ENCODE measurements at regions not wholly inside any gene's neighbourhood (a gene's known extent, or its start where the extent isn't known, plus 50 kb on each side); places are given as distances from the start of the nearest gene placed in this dataset.

DNA sequence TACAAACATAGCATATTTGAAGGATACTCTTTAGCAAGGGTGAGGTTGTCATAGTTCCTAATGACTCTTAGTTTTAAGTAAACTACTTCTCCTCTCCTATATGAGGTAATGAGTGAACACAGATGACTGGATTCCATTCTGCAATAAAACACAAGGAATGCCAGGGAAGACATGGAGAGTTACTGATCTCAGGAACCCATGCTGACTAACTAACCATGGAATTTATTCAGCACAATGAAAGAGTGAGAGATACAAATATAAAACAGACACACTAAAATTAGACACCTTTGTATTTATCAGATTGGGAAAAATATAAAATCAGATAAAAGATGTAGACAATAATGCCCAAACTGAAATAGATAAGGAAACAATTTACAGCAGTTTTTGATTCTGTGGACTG lies 1525.9 kb upstream of the SLC10A2 start:
- no peak overlapping the region for H2AFZ ChIP-seq
- H3K79me2 ChIP-seq (ENCODE audit: insufficient read depth), result no peaks in the 10 kb centered on the region
- H3K9me2 ChIP-seq (ENCODE audit: insufficient read depth), result no peaks in the 10 kb centered on the region
- TF ChIP-seq EZH2phosphoT487 (IDR thresholded peaks at IDR 0.05; ENCODE audit: insufficient read depth, low read depth) (no peak), EZH2 (IDR thresholded peaks at IDR 0.05; ENCODE audit: insufficient read depth, poor library complexity, severe bottlenecking) (no peak)
- no peaks in the 10 kb centered on the region for H3K9me3 ChIP-seq (ENCODE audit: low read depth)
- H3F3A ChIP-seq (ENCODE audit: insufficient read depth), result no peaks in the 10 kb centered on the region
- in situ Hi-C loops (cut with MboI), result no loop called here
- no peaks in the 10 kb centered on the region for H3K36me3 ChIP-seq (ENCODE audit: low read depth)
- no peak overlapping the region for H3K9ac ChIP-seq
- no peaks in the 10 kb centered on the region for H4K20me1 ChIP-seq (ENCODE audit: insufficient read depth)
- H3K4me2 ChIP-seq (ENCODE audit: unreplicated experiment), result no peak overlapping the region
- H3K4me3 ChIP-seq, result no peak overlapping the region
- no peaks in the 10 kb centered on the region for H3K27me3 ChIP-seq (replicated peaks; ENCODE audit: insufficient read depth)
- no peaks in the 10 kb centered on the region for H3K4me1 ChIP-seq (ENCODE audit: insufficient read depth)
- DNase-seq, result no peak
- no peak overlapping the region for H3K27ac ChIP-seq

DNA sequence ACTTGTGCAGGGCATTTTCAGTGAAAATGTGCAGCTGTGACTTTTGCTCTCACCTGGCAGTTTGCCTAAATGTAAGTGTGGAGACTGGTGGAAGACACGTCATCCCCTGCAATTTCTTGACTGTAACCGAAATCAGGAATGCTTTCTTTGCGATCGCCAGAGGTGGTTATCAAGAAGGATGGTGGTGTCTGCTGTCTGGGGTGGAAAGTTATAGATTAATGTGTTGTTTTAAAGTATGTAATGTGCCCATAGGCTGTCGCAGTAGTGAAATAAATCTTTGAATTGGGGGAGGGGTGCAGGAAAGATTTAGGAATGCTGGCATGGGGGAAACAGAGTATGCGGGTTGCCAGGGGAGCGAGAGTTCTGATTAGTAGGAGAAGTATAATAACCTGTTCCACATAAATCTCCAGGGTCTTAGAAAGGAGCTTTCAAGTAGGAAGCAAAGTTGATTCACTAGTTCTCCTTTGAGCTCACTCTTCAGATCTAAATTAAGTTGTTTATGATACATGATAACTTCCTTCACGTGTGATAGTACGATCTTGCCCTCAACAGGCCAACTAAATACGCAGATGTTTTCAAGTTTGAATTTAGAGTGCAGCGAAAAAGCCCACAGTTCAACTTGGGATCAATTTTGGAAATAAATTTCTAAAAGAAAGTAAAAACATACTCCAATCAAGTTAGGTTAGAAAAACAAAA lies 1520.0 kb upstream of the SLC10A2 start:
- no peak overlapping the region for H3K27ac ChIP-seq
- DNase-seq, result no peak
- TF ChIP-seq EZH2phosphoT487 (IDR thresholded peaks at IDR 0.05; ENCODE audit: insufficient read depth, low read depth), result no peak
- TF ChIP-seq EZH2 (IDR thresholded peaks at IDR 0.05; ENCODE audit: insufficient read depth, poor library complexity, severe bottlenecking), result no peak
- in situ Hi-C loops (cut with MboI), result no loop called here
- WGBS, 2 experiments (ENCODE audit: low coverage in 1 of 2, low lambda C conversion rate in 2 of 2, missing lambda C conversion rate in 2 of 2), result 41 to 53% methylated on average over 11 of the region's 11 CpGs
- H3K9me3 ChIP-seq (ENCODE audit: low read depth), result no peaks in the 10 kb centered on the region
- no peaks in the 10 kb centered on the region for H3F3A ChIP-seq (ENCODE audit: insufficient read depth)
- H3K27me3 ChIP-seq (replicated peaks; ENCODE audit: insufficient read depth), result no peaks in the 10 kb centered on the region
- no peak overlapping the region for H3K4me3 ChIP-seq
- no peaks in the 10 kb centered on the region for H3K9me2 ChIP-seq (ENCODE audit: insufficient read depth)
- no peak overlapping the region for H3K9ac ChIP-seq
- no peaks in the 10 kb centered on the region for H4K20me1 ChIP-seq (ENCODE audit: insufficient read depth)
- H3K79me2 ChIP-seq (ENCODE audit: insufficient read depth), result no peaks in the 10 kb centered on the region
- H3K36me3 ChIP-seq (ENCODE audit: low read depth), result no peaks in the 10 kb centered on the region
- no peak overlapping the region for H2AFZ ChIP-seq
- no peak overlapping the region for H3K4me2 ChIP-seq (ENCODE audit: unreplicated experiment)
- H3K4me1 ChIP-seq (ENCODE audit: insufficient read depth), result no peaks in the 10 kb centered on the region

DNA sequence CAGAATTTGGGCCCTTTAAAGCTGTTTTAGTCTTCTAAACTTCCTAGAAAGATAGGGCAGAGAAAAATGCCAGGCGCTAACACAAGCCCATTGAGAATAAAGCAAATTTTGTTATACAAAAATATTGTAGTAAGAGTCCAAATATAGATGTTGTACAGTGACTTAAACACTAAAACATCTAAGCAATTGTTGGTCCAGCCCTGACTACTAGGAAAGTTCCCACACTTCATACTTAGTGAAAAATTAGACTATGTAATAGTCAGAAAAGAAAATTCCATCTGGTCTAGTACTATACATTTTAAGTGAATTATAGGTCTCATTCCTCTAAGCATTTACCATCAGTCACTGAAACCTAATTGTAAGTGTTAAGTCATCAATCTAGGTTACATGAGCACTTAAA lies 1518.3 kb upstream of the SLC10A2 start:
- H3K4me1 ChIP-seq (ENCODE audit: insufficient read depth), result no peaks in the 10 kb centered on the region
- H4K20me1 ChIP-seq (ENCODE audit: insufficient read depth), result no peaks in the 10 kb centered on the region
- no peak for TF ChIP-seq EZH2 (IDR thresholded peaks at IDR 0.05; ENCODE audit: insufficient read depth, poor library complexity, severe bottlenecking)
- TF ChIP-seq EZH2phosphoT487 (IDR thresholded peaks at IDR 0.05; ENCODE audit: insufficient read depth, low read depth), result no peak
- in situ Hi-C loops (cut with MboI), result no loop called here
- no peaks in the 10 kb centered on the region for H3K36me3 ChIP-seq (ENCODE audit: low read depth)
- H3K9ac ChIP-seq, result no peak overlapping the region
- H3K9me3 ChIP-seq (ENCODE audit: low read depth), result no peaks in the 10 kb centered on the region
- WGBS, 2 experiments (ENCODE audit: low coverage in 1 of 2, low lambda C conversion rate in 2 of 2, missing lambda C conversion rate in 2 of 2), result 29 to 36% methylated on average over 1 of the region's 1 CpG
- no peaks in the 10 kb centered on the region for H3F3A ChIP-seq (ENCODE audit: insufficient read depth)
- H3K79me2 ChIP-seq (ENCODE audit: insufficient read depth), result no peaks in the 10 kb centered on the region
- no peaks in the 10 kb centered on the region for H3K27me3 ChIP-seq (replicated peaks; ENCODE audit: insufficient read depth)
- H2AFZ ChIP-seq, result no peak overlapping the region
- no peak for DNase-seq
- H3K4me3 ChIP-seq, result no peak overlapping the region
- H3K4me2 ChIP-seq (ENCODE audit: unreplicated experiment), result no peak overlapping the region
- no peak overlapping the region for H3K27ac ChIP-seq
- H3K9me2 ChIP-seq (ENCODE audit: insufficient read depth), result no peaks in the 10 kb centered on the region

DNA sequence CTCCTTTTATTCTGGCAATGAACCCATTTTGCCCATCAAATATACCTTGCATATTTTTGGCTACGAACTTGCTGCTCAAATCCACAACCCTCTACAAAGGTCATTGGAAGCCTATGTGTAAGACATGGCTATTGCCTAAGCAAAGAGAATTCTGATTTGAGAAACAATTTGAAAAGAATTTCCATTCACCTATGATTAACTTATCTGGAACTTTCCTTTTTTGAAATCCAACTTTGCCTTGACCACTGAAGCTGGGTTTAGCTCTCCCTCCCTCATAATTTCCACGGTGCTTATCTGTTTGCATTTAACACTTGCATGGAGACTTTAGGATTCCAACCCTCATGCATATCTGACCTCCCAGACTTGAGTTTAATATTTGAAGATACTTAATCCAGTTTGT lies 1514.7 kb upstream of the SLC10A2 start:
- Histone ChIP-seq H3K27ac (no peak overlapping the region), H3K4me3 (no peak overlapping the region), H3F3A (ENCODE audit: insufficient read depth) (no peaks in the 10 kb centered on the region), H3K36me3 (ENCODE audit: low read depth) (no peaks in the 10 kb centered on the region), H3K9me3 (ENCODE audit: low read depth) (no peaks in the 10 kb centered on the region), H3K9ac (no peak overlapping the region), H3K4me2 (ENCODE audit: unreplicated experiment) (no peak overlapping the region), H3K4me1 (ENCODE audit: insufficient read depth) (no peaks in the 10 kb centered on the region), H3K27me3 (replicated peaks; ENCODE audit: insufficient read depth) (no peaks in the 10 kb centered on the region), H4K20me1 (ENCODE audit: insufficient read depth) (no peaks in the 10 kb centered on the region), H3K79me2 (ENCODE audit: insufficient read depth) (no peaks in the 10 kb centered on the region), H2AFZ (no peak overlapping the region), H3K9me2 (ENCODE audit: insufficient read depth) (no peaks in the 10 kb centered on the region)
- 28% methylated on average over 2 of the region's 2 CpGs for WGBS, 2 experiments (ENCODE audit: low coverage in 1 of 2, low lambda C conversion rate in 2 of 2, missing lambda C conversion rate in 2 of 2)
- in situ Hi-C loops (cut with MboI), result no loop called here
- no peak for TF ChIP-seq EZH2phosphoT487 (IDR thresholded peaks at IDR 0.05; ENCODE audit: insufficient read depth, low read depth)
- no peak for TF ChIP-seq EZH2 (IDR thresholded peaks at IDR 0.05; ENCODE audit: insufficient read depth, poor library complexity, severe bottlenecking)
- DNase-seq, result no peak
